ENCODE measurements at regions not wholly inside any gene's neighbourhood (a gene's known extent, or its start where the extent isn't known, plus 50 kb on each side); places are given as distances from the start of the nearest gene placed in this dataset.

- CTCF ChIA-PET, result no interaction called here
- H3K4me3 ChIP-seq (ENCODE audit: low read depth, low read length), result no peak overlapping the region
- no peak overlapping the region for H3K27ac ChIP-seq (ENCODE audit: extremely low read depth, low read depth, low read length)
- POLR2A ChIA-PET, result no interaction called here
- no peaks in the 10 kb centered on the region for H3K4me1 ChIP-seq (ENCODE audit: control insufficient read depth, insufficient read depth, low read length)
- H3K9me3 ChIP-seq (ENCODE audit: control insufficient read depth, insufficient read depth, low read depth, low read length), result no peaks in the 10 kb centered on the region
- no peaks in the 10 kb centered on the region for H3K36me3 ChIP-seq (ENCODE audit: control insufficient read depth in 2 of 2, insufficient read depth in 1 of 2, low read length in 2 of 2)
- no peak for TF ChIP-seq ZSCAN16 (tag by site-specific recombination; IDR thresholded peaks at IDR 0.05)
- TF ChIP-seq ZNF394 (tag by site-specific recombination; IDR thresholded peaks at IDR 0.05; ENCODE audit: borderline replicate concordance), result no peak
- TF ChIP-seq ZFHX2 (tag by site-specific recombination; conservative IDR thresholded peaks at IDR 0.05), result no peak
- TF ChIP-seq, protein P1, sequence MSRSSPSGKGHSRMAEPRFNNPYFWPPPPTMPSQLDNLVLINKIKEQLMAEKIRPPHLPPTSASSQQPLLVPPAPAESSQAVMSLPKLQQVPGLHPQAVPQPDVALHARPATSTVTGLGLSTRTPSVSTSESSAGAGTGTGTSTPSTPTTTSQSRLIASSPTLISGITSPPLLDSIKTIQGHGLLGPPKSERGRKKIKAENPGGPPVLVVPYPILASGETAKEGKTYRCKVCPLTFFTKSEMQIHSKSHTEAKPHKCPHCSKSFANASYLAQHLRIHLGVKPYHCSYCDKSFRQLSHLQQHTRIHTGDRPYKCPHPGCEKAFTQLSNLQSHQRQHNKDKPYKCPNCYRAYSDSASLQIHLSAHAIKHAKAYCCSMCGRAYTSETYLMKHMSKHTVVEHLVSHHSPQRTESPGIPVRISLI (tag by site-specific recombination; IDR thresholded peaks at IDR 0.05), result no peak
Measured at GRCh38 chr5:108505608-108506007, 123.7 kb upstream of the FBXL17 start.

DNA sequence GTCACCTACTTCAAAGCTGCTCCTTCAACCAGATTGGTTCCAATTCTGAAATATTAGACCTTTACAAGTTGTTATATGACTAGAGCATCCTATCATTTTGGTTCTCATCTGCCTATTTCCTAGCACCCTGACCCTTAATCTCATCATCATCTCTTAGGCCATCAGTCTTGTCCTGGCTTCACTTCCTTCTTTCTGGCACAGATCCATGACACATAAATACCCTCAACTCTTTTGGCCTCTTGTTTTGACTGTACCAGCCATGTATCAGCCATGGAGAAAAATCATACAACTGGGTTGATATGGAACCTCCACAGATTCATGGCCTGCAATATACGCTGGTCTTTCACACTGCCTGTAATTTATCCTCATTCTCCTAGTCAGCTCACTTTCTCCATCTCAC lies 123.1 kb upstream of the FBXL17 start:
- H3K9me3 ChIP-seq (ENCODE audit: control insufficient read depth, insufficient read depth, low read depth, low read length), result no peaks in the 10 kb centered on the region
- no peak for TF ChIP-seq ZNF138 (tag by site-specific recombination; IDR thresholded peaks at IDR 0.05; ENCODE audit: borderline replicate concordance)
- no peak for TF ChIP-seq ZBTB10 (tag by site-specific recombination; IDR thresholded peaks at IDR 0.05)
- no peak for TF ChIP-seq KLF1 (tag by site-specific recombination; IDR thresholded peaks at IDR 0.05)
- TF ChIP-seq ZNF530 (tag by site-specific recombination; IDR thresholded peaks at IDR 0.05; ENCODE audit: low read depth), result no peak
- no peak for TF ChIP-seq ZNF677 (tag by site-specific recombination; IDR thresholded peaks at IDR 0.05)
- TF ChIP-seq ZNF133 (tag by site-specific recombination; IDR thresholded peaks at IDR 0.05), result no peak
- TF ChIP-seq ZFP69B (tag by site-specific recombination; IDR thresholded peaks at IDR 0.05), result no peak
- TF ChIP-seq, protein P2, sequence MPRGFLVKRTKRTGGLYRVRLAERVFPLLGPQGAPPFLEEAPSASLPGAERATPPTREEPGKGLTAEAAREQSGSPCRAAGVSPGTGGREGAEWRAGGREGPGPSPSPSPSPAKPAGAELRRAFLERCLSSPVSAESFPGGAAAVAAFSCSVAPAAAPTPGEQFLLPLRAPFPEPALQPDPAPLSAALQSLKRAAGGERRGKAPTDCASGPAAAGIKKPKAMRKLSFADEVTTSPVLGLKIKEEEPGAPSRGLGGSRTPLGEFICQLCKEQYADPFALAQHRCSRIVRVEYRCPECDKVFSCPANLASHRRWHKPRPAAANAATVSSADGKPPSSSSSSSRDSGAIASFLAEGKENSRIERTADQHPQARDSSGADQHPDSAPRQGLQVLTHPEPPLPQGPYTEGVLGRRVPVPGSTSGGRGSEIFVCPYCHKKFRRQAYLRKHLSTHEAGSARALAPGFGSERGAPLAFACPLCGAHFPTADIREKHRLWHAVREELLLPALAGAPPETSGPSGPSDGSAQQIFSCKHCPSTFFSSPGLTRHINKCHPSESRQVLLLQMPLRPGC (tag by site-specific recombination; IDR thresholded peaks at IDR 0.05), result no peak
- ChIA-PET POLR2A (no interaction called here), CTCF (no interaction called here)
- no peaks in the 10 kb centered on the region for H3K36me3 ChIP-seq (ENCODE audit: control insufficient read depth in 2 of 2, insufficient read depth in 1 of 2, low read length in 2 of 2)
- H3K4me3 ChIP-seq (ENCODE audit: low read depth, low read length), result no peak overlapping the region
- H3K4me1 ChIP-seq (ENCODE audit: control insufficient read depth, insufficient read depth, low read length), result no peaks in the 10 kb centered on the region
- no peak overlapping the region for H3K27ac ChIP-seq (ENCODE audit: extremely low read depth, low read depth, low read length)

DNA sequence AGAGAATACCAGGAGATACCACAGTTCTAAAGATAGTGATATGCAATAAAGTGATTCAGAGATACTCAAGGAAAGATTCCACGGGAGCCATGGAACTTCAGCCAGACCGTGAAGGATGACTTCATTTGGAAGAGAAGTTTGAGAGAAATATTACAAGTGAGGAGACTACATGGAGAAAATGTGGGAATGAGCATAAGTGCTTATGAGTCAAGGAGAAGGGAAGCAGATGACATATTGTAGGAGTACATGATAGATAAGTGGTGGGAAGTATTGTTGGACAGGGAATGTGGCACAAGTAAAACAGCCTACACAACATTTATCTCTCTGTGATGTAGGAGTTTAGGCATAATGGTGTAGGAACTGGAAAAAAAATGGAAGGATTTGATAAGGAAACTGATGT lies 122.1 kb upstream of the FBXL17 start:
- Histone ChIP-seq H3K27ac (ENCODE audit: extremely low read depth, low read depth, low read length) (no peak overlapping the region), H3K4me1 (ENCODE audit: control insufficient read depth, insufficient read depth, low read length) (no peaks in the 10 kb centered on the region), H3K36me3 (ENCODE audit: control insufficient read depth in 2 of 2, insufficient read depth in 1 of 2, low read length in 2 of 2) (no peaks in the 10 kb centered on the region), H3K4me3 (ENCODE audit: low read depth, low read length) (no peak overlapping the region), H3K9me3 (ENCODE audit: control insufficient read depth, insufficient read depth, low read depth, low read length) (no peaks in the 10 kb centered on the region)
- POLR2A ChIA-PET, result no interaction called here
- CTCF ChIA-PET, result no interaction called here
- TF ChIP-seq ZFHX2 (tag by site-specific recombination; conservative IDR thresholded peaks at IDR 0.05) (peak; percentile 27), ZNF624 (tag by site-specific recombination; IDR thresholded peaks at IDR 0.05) (no peak), EGR2 (tag by site-specific recombination; IDR thresholded peaks at IDR 0.05; ENCODE audit: low read depth) (peak; percentile 81), ZNF626 (tag by site-specific recombination; IDR thresholded peaks at IDR 0.05) (no peak)
